ENCODE measurements at regions not wholly inside any gene's neighbourhood (a gene's known extent, or its start where the extent isn't known, plus 50 kb on each side); places are given as distances from the start of the nearest gene placed in this dataset.

DNA sequence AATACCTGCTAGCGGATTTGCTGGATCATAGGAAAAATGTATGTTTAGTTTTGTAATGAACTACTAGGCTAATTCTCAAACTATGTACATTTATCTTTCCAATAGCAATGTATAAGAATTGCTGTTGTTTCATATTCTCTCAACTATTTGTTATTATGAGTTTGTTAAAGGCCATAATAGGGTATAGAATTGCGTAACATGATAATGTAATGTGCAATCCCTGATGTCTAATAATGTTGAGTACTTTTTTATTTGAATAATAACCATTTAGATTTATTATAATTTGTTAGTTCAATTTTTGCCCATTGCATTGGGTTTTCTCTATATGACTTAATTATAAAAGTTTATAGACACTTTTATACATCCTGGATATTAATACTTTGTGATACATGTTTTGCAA, 801.6 kb downstream of the LUZP2 start:
- TF ChIP-seq, protein P1, sequence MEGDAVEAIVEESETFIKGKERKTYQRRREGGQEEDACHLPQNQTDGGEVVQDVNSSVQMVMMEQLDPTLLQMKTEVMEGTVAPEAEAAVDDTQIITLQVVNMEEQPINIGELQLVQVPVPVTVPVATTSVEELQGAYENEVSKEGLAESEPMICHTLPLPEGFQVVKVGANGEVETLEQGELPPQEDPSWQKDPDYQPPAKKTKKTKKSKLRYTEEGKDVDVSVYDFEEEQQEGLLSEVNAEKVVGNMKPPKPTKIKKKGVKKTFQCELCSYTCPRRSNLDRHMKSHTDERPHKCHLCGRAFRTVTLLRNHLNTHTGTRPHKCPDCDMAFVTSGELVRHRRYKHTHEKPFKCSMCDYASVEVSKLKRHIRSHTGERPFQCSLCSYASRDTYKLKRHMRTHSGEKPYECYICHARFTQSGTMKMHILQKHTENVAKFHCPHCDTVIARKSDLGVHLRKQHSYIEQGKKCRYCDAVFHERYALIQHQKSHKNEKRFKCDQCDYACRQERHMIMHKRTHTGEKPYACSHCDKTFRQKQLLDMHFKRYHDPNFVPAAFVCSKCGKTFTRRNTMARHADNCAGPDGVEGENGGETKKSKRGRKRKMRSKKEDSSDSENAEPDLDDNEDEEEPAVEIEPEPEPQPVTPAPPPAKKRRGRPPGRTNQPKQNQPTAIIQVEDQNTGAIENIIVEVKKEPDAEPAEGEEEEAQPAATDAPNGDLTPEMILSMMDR (IDR thresholded peaks at IDR 0.05; ENCODE audit: low read depth, low read length), result no peak
- in situ Hi-C loops (cut with HindIII; ENCODE audit: low sequenced_read_pairs), result no loop called here
- H3K4me3 ChIP-seq (ENCODE audit: low read depth, low read length), result no peak overlapping the region
- DNase-seq (ENCODE audit: low read depth, low spot score), result no peak

DNA sequence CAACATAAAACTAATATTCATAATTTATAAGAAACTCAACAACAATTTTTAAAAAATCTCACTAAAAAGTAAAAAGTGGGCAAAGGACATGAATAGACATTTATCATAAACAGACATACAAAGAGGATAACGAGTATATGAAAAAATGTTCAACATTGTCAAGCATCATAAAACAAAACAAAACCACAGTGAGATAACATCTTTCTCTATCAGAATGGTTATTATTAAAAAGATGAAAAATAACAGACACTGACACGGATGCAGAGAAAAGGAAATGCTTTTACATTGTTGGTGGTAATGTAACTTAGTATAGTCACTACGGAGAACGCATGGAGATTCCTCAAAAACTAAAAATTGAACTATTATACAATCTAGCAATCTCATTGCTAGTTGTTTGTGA, 813.0 kb downstream of the LUZP2 start:
- TF ChIP-seq, protein P1 (IDR thresholded peaks at IDR 0.05; ENCODE audit: low read depth, low read length), result no peak
- no peak for DNase-seq (ENCODE audit: low read depth, low spot score)
- in situ Hi-C loops (cut with HindIII; ENCODE audit: low sequenced_read_pairs), result no loop called here
- H3K4me3 ChIP-seq (ENCODE audit: low read depth, low read length), result no peak overlapping the region

DNA sequence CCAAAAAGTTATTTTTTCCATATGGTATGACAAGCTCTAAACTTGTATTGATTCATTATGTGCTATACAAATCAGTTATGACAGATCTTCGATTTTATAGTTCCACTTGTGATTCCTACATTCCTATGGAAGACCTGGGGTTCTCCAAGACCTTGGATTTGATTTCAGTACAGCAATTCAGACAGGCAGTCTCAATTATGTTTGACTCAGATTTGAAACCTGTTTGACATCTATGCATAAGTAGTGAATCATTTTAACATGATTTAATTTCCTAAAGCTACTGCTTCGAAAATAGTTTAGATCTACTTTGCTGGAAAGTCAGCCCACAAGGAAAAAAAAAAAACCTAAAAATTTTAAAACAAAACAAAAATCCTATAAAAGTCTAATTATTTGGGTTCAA, 820.4 kb downstream of the LUZP2 start:
- TF ChIP-seq, protein P1 (IDR thresholded peaks at IDR 0.05; ENCODE audit: low read depth, low read length), result no peak
- in situ Hi-C loops (cut with HindIII; ENCODE audit: low sequenced_read_pairs), result no loop called here
- no peak for DNase-seq (ENCODE audit: low read depth, low spot score)
- H3K4me3 ChIP-seq (ENCODE audit: low read depth, low read length), result no peak overlapping the region

DNA sequence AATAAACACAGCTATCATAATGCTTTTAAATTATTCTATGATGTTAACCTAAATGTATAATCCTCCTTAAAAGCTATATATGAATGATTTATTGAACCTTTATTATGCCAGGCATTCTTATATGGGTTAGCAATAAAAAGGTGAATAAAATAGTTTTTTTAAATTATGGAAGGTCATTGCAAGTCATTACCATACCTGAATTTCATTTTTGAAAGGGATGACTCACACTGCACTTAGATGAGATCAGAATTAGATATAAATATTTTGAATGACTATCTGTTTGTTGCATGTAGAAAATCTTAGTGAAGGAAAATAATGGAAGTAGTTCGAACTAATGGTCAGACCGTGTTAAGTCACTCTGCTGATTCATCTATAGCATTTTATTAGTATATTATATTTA, 822.3 kb downstream of the LUZP2 start:
- TF ChIP-seq, protein P1 (IDR thresholded peaks at IDR 0.05; ENCODE audit: low read depth, low read length), result no peak
- DNase-seq (ENCODE audit: low read depth, low spot score), result no peak
- in situ Hi-C loops (cut with HindIII; ENCODE audit: low sequenced_read_pairs), result no loop called here
- H3K4me3 ChIP-seq (ENCODE audit: low read depth, low read length), result no peak overlapping the region

DNA sequence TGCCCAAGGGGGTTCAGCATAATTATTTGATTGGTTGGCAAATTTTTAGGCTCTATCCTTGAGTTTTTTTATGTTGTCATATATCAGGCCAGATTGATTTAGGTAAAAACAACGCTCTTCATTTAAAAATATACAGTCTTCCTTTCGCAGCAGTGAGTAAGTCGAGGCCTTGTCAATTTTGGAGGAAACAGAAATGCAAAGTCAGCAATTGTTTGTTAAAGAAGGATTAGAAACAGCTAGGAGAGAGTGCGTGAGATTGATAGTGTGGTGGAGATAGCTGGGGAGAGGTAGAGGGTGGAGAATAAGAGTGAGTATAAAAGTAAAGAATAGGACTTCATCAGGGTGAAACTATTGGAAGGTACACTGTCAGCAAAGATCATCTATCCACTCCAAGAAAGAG, 830.8 kb downstream of the LUZP2 start:
- no peak overlapping the region for H3K4me3 ChIP-seq (ENCODE audit: low read depth, low read length)

DNA sequence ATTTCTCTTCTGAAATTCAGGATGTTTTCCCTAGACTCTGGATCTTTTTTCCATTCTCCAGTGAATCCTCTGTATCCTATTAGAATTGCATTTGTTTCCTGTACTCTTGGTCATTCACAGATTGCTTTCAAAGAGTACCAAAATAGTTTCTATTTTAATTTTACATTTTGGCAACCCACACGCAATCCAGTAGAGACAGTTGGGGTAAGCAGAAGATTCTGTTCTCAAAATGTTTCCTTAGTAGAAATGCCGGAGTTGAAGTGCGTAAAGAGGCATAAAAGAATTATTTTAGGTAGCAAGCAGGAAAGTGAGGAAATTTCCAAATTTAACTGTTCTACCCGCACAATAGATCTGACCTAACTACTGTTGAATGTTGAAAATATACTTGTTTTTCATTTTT, 842.4 kb downstream of the LUZP2 start:
- TF ChIP-seq, protein P1 (IDR thresholded peaks at IDR 0.05; ENCODE audit: low read depth, low read length), result no peak
- in situ Hi-C loops (cut with HindIII; ENCODE audit: low sequenced_read_pairs), result no loop called here
- no peak for DNase-seq (ENCODE audit: low read depth, low spot score)

More for the DNA sequence above, 830.8 kb downstream of the LUZP2 start:
- in situ Hi-C loops (cut with HindIII; ENCODE audit: low sequenced_read_pairs), result no loop called here
- TF ChIP-seq, protein P1 (IDR thresholded peaks at IDR 0.05; ENCODE audit: low read depth, low read length), result no peak
- no peak for DNase-seq (ENCODE audit: low read depth, low spot score)

DNA sequence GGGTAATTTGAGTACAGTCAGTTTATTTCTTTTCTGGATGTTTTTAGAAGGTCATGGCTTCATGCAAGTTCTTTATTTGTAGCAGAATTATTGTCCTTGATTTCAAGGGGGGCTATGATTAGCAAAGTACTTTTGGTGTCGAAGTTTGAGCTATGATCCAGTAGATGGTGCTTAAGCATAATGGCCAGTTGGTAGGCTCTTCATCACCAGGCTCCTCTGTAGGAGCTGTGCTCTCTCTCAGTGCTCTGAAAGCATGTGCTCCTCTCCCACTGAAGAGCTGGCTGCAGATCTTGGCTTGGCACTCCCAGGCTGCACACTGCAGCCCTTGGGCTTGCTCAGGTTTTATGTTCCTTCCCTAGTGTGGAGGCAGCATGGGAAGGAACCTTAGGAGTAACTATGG, 852.7 kb downstream of the LUZP2 start:
- no peak overlapping the region for H3K4me3 ChIP-seq (ENCODE audit: low read depth, low read length)
- no peak for DNase-seq (ENCODE audit: low read depth, low spot score)
- in situ Hi-C loops (cut with HindIII; ENCODE audit: low sequenced_read_pairs), result no loop called here
- TF ChIP-seq, protein P1 (IDR thresholded peaks at IDR 0.05; ENCODE audit: low read depth, low read length), result no peak

More for the DNA sequence above, 842.4 kb downstream of the LUZP2 start:
- no peak overlapping the region for H3K4me3 ChIP-seq (ENCODE audit: low read depth, low read length)

Measured in astrocyte of the spinal cord (primary cell).